ENCODE measurements at regions not wholly inside any gene's neighbourhood (a gene's known extent, or its start where the extent isn't known, plus 50 kb on each side); places are given as distances from the start of the nearest gene placed in this dataset.

DNA sequence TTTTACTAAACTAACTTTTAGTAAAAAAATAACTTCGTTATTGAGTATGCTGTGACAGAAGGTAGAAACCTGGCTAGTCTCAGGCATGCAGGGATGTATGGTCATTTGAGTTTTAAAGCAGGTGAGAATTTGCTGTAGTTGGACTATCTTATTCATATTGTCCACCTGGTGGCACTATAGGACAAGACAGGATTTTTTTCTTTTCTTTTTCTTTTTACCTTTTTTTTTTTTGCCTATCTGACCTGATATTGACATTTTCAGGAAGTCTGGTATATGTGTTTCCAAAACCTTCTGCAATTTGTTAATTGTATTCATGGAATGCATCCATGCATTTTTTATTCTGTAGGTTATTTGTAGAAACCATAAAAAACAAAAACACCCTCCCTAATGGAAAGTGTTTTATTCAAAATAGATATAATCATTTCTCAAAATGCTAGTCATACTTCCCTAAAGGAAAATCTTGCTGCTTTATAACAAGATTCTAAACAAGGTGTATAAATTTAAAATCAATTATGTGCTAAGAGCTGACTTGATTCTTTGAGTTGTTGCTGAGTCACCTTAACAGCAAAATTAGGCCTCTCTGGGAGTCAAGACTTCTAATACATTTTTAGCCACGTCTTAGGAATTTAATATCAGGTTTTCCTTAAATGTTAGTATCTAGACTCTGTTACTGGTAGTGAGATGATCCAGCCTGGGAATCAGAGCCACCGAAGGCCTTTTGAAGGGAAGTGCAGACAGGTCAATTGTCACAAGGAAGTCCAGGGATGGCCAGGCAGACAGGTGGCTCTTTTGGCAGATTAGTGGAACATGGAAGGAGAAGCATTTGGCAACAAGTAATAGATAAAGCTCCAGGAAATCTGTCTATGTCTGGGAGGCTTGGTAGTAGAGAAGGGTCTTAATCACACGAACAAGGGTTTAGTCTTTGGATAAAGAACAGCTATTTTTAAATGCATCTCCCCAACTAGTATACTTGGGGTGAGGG is 201.3 kb upstream of the GNPDA2 start:
- WGBS, 2 donors = 62 to 67% methylated on average over 4 of the region's 4 CpGs
- H3K27me3 ChIP-seq = no peaks in the 10 kb centered on the region
- intact Hi-C loops (cut with DNase I; ENCODE audit: low total_unique reads) = no loop called here
- H3K36me3 ChIP-seq (ENCODE audit: low read depth, missing control alignments) = no peaks in the 10 kb centered on the region
- no peak overlapping the region for H3K27ac ChIP-seq
- DNase-seq = no peak
- H3K4me3 ChIP-seq = no peak overlapping the region
- no peaks in the 10 kb centered on the region for H3K4me1 ChIP-seq
- TF ChIP-seq POLR2A (IDR thresholded peaks at IDR 0.05) = no peak
- TF ChIP-seq, protein P1, sequence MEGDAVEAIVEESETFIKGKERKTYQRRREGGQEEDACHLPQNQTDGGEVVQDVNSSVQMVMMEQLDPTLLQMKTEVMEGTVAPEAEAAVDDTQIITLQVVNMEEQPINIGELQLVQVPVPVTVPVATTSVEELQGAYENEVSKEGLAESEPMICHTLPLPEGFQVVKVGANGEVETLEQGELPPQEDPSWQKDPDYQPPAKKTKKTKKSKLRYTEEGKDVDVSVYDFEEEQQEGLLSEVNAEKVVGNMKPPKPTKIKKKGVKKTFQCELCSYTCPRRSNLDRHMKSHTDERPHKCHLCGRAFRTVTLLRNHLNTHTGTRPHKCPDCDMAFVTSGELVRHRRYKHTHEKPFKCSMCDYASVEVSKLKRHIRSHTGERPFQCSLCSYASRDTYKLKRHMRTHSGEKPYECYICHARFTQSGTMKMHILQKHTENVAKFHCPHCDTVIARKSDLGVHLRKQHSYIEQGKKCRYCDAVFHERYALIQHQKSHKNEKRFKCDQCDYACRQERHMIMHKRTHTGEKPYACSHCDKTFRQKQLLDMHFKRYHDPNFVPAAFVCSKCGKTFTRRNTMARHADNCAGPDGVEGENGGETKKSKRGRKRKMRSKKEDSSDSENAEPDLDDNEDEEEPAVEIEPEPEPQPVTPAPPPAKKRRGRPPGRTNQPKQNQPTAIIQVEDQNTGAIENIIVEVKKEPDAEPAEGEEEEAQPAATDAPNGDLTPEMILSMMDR (IDR thresholded peaks at IDR 0.05) = peak in 1 of 3 experiments; percentile 46
- H3K9me3 ChIP-seq = no peaks in the 10 kb centered on the region

DNA sequence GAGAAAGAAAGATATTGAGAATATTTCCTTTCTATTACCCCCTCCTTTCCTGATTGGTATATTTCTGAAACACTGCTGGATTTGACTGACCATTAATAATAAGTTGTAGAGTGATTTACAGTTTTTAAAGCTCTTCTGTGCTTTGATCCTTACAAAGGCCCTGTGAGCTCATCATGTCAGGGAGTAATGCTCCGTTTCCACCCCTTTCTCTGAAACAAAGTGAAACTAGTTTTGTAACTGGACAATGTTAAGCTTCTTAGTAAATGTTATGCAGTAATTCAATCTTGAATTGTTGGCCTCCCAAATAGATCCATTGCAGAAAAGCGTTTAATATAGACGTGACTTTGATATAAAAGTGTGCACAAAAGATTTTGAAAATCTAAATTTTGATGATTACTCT is 190.1 kb upstream of the GNPDA2 start:
- no peaks in the 10 kb centered on the region for H3K27me3 ChIP-seq
- no peak overlapping the region for H3K4me3 ChIP-seq
- H3K27ac ChIP-seq = no peak overlapping the region
- no peaks in the 10 kb centered on the region for H3K9me3 ChIP-seq
- 49 to 51% methylated on average over 3 of the region's 3 CpGs for WGBS, 2 donors
- intact Hi-C loops (cut with DNase I; ENCODE audit: low total_unique reads) = no loop called here
- DNase-seq = no peak
- no peak for TF ChIP-seq POLR2A (IDR thresholded peaks at IDR 0.05)
- TF ChIP-seq, protein P1 (IDR thresholded peaks at IDR 0.05) = no peak
- H3K4me1 ChIP-seq = no peaks in the 10 kb centered on the region
- H3K36me3 ChIP-seq (ENCODE audit: low read depth, missing control alignments) = no peaks in the 10 kb centered on the region

DNA sequence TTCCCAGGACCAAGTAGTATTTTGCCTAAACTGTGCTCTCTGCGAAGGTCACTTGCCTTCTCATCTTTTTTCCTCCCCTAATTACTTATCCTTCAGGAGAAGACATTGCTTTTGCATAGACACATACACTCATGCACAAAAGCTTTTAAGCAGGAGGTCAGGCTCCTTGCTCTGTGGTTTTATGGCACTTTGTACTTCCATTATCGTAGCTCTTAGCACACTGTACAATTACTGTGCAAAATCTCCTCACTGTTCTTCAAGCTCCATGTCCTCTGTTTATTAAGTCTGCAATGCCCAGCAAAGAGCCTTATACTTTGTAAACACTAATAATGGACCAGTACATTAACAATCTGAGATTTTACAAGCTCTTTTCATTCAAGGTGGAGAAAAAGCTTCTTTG is 188.4 kb upstream of the GNPDA2 start:
- intact Hi-C loops (cut with DNase I; ENCODE audit: low total_unique reads) = no loop called here
- Histone ChIP-seq H3K4me1 (no peaks in the 10 kb centered on the region), H3K36me3 (ENCODE audit: low read depth, missing control alignments) (no peaks in the 10 kb centered on the region), H3K4me3 (no peak overlapping the region), H3K27ac (no peak overlapping the region), H3K27me3 (no peaks in the 10 kb centered on the region), H3K9me3 (no peaks in the 10 kb centered on the region)
- no peak for DNase-seq
- WGBS, 2 donors = 79 to 86% methylated on average over 2 of the region's 2 CpGs
- TF ChIP-seq, protein P1 (IDR thresholded peaks at IDR 0.05) = no peak
- no peak for TF ChIP-seq POLR2A (IDR thresholded peaks at IDR 0.05)

DNA sequence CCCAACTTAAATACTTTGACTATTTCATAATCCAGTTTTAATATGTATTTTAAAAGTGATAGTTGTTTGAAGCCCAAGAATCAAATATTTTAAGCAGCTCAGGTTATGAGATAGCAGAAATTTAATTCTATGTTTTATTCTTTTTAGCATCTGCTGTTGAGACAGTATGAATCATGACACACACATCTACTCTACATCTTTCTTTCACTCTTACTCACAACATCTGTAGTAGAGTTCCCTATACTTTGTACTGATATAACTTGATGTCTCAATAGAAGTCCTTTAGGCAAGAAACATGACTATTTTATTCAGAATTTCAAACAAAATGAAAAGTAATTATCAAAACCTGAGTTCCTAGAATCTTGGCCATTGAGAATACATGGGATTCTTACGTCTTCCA is 187.9 kb upstream of the GNPDA2 start:
- Histone ChIP-seq H3K4me3 (no peak overlapping the region), H3K36me3 (ENCODE audit: low read depth, missing control alignments) (no peaks in the 10 kb centered on the region), H3K4me1 (no peaks in the 10 kb centered on the region), H3K27ac (no peak overlapping the region), H3K27me3 (no peaks in the 10 kb centered on the region), H3K9me3 (no peaks in the 10 kb centered on the region)
- TF ChIP-seq POLR2A (IDR thresholded peaks at IDR 0.05) = no peak
- intact Hi-C loops (cut with DNase I; ENCODE audit: low total_unique reads) = no loop called here
- no peak for DNase-seq
- WGBS, 2 donors = 95 to 100% methylated on average over 1 of the region's 1 CpG

DNA sequence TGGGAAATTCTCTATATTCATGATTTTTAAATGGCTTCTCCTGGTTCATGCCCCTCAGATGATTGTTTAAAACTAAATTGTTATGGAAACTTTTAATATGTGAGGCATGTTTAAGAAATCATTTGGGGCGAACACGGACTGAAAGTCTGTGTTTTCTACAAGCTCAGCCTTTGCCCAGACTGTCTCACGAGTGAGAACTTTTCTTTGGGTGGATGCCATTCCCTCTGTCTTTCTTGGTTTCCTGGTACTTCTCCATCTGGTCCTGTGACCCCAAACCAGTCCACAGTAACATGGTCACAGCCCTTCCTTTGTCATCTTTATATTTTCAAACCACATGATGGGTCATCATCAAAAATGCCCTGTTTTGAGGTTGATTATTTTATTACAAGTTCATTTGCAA is 186.6 kb upstream of the GNPDA2 start:
- TF ChIP-seq POLR2A (IDR thresholded peaks at IDR 0.05) = no peak
- TF ChIP-seq, protein P1 (IDR thresholded peaks at IDR 0.05) = no peak
- intact Hi-C loops (cut with DNase I; ENCODE audit: low total_unique reads) = no loop called here
- DNase-seq = no peak
- 66 to 77% methylated on average over 3 of the region's 3 CpGs for WGBS, 2 donors
- no peaks in the 10 kb centered on the region for H3K36me3 ChIP-seq (ENCODE audit: low read depth, missing control alignments)
- H3K27ac ChIP-seq = no peak overlapping the region
- no peaks in the 10 kb centered on the region for H3K27me3 ChIP-seq
- no peak overlapping the region for H3K4me3 ChIP-seq
- no peaks in the 10 kb centered on the region for H3K9me3 ChIP-seq
- no peaks in the 10 kb centered on the region for H3K4me1 ChIP-seq
